Cardiac muscle cell (in vitro differentiated cells and primary cell): ENCODE measurements at regions not wholly inside any gene's neighbourhood (a gene's known extent, or its start where the extent isn't known, plus 50 kb on each side); places are given as distances from the start of the nearest gene placed in this dataset.

Experiments
- DNase-seq, 2 donors: peaks; one replicate each; pipeline versions ENCODE4 v3.0.0 to v3.0.0-alpha.2; 2010 to 2017; ENCODE audit warnings: low read depth in 1 of 2, low spot score in 1 of 2
- H3K27ac ChIP-seq: fragments of 200-600 bp; sonication (generic); 2 replicates; pipeline ENCODE4 v1.5.1; 2016
- H3K27me3 ChIP-seq: fragments of 200-600 bp; sonication (generic); 2 replicates; pipeline ENCODE4 v1.6.0; 2016; ENCODE audit warnings: control low read depth
- H3K36me3 ChIP-seq: fragments of 200-600 bp; sonication (generic); 2 replicates; pipeline ENCODE4 v1.5.1; 2016; ENCODE audit warnings: control low read depth
- H3K4me1 ChIP-seq: fragments of 200-600 bp; sonication (generic); 2 replicates; pipeline ENCODE4 v1.8.1; 2017; ENCODE audit warnings: low read depth, mild to moderate bottlenecking, mixed run types
- H3K4me3 ChIP-seq: fragments of 200-600 bp; sonication (generic); 2 replicates; pipeline ENCODE4 v1.5.1; 2016; ENCODE audit warnings: mild to moderate bottlenecking
- H3K9me3 ChIP-seq: fragments of 200-600 bp; sonication (generic); 2 replicates; pipeline ENCODE4 v1.5.1; 2017; ENCODE audit warnings: low read depth, mild to moderate bottlenecking, control low read depth
- TF ChIP-seq, protein P1 (sequence below): IDR thresholded peaks from 2 replicates; pipeline ENCODE4 v1.5.1; 2012; ENCODE audit warnings: low read depth, mild to moderate bottlenecking, low read length

DNA sequence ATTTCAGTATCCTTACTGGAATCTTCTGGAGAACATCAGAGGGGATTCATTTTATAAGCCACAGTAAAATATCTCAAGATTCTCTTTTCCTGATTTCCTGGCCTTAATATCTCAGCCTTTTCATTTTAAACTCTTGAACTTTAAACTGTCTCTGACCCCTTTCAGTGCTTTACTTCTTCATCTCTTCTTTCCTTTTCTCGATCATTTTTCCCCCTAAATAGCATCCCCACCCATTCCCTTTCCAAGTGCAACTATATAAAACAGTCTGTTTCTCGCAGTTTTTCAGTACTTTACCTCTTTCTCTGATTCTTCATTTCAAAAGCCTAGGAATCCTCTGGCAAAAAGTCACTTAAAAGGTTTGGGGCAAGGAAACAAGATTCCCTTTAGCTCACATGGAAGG lies 80.5 kb downstream of the PALM2AKAP2 start:
- Histone ChIP-seq H3K4me3 (no peak overlapping the region), H3K27ac (peak overlapping the region; percentile 24), H3K9me3 (no peaks in the 10 kb centered on the region), H3K27me3 (no peaks in the 10 kb centered on the region), H3K36me3 (no peaks in the 10 kb centered on the region), H3K4me1 (peaks cover 45% of the 10 kb centered on the region)
- TF ChIP-seq, protein P1, sequence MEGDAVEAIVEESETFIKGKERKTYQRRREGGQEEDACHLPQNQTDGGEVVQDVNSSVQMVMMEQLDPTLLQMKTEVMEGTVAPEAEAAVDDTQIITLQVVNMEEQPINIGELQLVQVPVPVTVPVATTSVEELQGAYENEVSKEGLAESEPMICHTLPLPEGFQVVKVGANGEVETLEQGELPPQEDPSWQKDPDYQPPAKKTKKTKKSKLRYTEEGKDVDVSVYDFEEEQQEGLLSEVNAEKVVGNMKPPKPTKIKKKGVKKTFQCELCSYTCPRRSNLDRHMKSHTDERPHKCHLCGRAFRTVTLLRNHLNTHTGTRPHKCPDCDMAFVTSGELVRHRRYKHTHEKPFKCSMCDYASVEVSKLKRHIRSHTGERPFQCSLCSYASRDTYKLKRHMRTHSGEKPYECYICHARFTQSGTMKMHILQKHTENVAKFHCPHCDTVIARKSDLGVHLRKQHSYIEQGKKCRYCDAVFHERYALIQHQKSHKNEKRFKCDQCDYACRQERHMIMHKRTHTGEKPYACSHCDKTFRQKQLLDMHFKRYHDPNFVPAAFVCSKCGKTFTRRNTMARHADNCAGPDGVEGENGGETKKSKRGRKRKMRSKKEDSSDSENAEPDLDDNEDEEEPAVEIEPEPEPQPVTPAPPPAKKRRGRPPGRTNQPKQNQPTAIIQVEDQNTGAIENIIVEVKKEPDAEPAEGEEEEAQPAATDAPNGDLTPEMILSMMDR: no peak
- no peak for DNase-seq

DNA sequence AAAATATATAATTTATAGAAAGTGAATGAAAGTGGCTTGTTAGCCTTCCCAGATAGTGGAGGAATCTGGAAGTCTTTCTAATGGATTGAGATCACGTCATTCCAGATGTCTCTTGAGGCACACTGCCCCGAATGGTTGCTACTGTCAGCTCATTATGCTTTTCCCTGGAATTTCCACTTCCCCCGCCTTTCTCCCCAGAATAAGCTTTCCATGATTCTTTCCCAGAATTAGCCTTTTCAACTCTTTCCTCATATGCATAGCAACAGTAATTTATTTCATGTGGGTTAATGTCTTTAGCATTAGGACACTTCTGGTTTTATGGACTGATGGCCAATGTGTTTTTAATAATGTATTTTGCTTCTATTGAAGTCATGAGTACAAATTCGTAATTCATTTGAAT lies 81.5 kb downstream of the PALM2AKAP2 start:
- H3K4me1 ChIP-seq: peaks cover 45% of the 10 kb centered on the region
- H3K27me3 ChIP-seq: no peaks in the 10 kb centered on the region
- peak in 1 of 2 donors; percentile 43 for DNase-seq
- peak overlapping the region; percentile 24 for H3K27ac ChIP-seq
- no peaks in the 10 kb centered on the region for H3K9me3 ChIP-seq
- H3K4me3 ChIP-seq: no peak overlapping the region
- H3K36me3 ChIP-seq: no peaks in the 10 kb centered on the region
- TF ChIP-seq, protein P1: no peak

DNA sequence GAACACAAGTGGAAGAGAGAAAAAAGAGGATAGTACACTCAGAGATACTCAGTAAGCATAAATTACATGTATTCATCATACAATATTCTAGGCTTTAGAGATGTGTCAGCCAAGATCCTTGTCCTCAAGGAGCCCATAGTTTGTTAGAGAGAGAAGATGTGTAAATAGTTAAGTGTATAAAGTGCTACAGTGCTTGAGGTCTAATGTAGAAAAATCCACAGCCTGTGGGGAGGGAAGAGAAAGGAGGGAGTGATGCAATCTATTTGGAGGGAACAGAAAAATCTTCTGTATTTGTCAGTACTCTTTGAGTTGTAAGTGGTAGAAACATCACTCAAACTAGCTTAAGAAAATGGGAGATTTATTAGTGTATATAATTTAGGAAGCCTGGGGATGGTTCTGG lies 81.9 kb downstream of the PALM2AKAP2 start:
- DNase-seq: peak in 1 of 2 donors; percentile 56
- H3K4me3 ChIP-seq: no peak overlapping the region
- no peaks in the 10 kb centered on the region for H3K9me3 ChIP-seq
- TF ChIP-seq, protein P1: no peak
- H3K36me3 ChIP-seq: no peaks in the 10 kb centered on the region
- no peaks in the 10 kb centered on the region for H3K27me3 ChIP-seq
- H3K4me1 ChIP-seq: peaks cover 45% of the 10 kb centered on the region
- peak overlapping the region; percentile 24 for H3K27ac ChIP-seq

DNA sequence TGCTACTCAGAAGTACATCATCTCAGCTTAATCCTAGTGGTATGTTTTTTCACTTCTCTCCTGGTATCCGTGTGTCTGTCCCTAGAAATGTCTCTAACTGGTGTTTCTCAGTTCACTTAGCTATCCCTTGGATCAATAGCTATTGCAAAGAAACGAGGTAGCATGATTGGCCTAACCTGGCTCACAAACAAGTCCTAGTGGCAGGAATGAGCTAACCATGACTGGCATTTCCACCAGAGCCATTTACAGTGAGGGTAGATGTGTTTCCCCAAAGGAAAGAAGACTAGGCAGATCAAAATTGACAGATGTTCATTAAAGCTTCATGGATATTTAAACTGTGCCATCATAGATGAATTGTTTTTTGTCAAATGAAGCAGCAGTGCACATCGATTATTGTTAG lies 82.5 kb downstream of the PALM2AKAP2 start:
- TF ChIP-seq, protein P1: no peak
- H3K27ac ChIP-seq: no peak overlapping the region
- no peaks in the 10 kb centered on the region for H3K36me3 ChIP-seq
- no peaks in the 10 kb centered on the region for H3K9me3 ChIP-seq
- no peak overlapping the region for H3K4me3 ChIP-seq
- H3K27me3 ChIP-seq: no peaks in the 10 kb centered on the region
- peaks cover 43% of the 10 kb centered on the region for H3K4me1 ChIP-seq
- DNase-seq: no peak

DNA sequence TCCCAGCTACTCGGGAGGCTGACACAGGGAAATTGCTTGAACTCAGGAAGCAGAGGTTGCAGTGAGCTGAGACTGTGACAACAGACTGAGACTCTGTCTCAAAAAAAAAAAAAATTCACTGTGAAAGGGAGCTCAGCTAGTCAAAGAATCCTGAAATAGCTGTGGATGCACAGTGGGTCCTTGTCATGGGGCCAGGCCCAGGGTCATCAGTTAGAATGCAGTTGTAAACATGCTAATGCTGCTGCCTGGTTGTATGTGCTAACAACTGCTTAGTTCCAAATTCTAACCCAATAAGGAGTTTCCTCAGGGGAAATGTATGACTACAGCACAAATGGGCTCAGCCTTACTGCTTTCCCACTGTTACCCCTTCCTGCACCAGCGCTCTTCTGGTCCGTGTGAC lies 84.0 kb downstream of the PALM2AKAP2 start:
- H3K4me1 ChIP-seq: peaks cover 54% of the 10 kb centered on the region
- H3K9me3 ChIP-seq: no peaks in the 10 kb centered on the region
- TF ChIP-seq, protein P1: no peak
- H3K36me3 ChIP-seq: no peaks in the 10 kb centered on the region
- DNase-seq: no peak
- peak overlapping the region; percentile 98 for H3K27ac ChIP-seq
- H3K27me3 ChIP-seq: no peaks in the 10 kb centered on the region
- no peak overlapping the region for H3K4me3 ChIP-seq

DNA sequence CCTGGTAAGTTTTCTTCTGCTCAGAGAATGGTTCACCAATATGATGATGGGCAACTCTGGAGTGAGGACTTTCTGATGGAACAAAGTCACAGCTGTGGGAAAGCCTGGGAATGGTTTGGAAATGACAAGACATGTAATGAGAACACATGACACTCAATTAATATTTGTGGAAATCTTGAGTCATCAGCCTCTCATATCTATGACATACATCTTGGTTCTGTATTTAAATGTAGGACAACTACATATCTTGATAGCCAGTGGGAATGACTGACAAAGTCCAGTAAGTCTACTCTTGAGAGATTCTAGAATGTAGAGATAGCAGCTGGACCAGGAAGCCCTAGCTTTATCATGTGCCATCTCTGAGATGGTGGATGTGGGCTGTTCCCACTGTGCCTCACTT lies 85.5 kb downstream of the PALM2AKAP2 start:
- no peak overlapping the region for H3K4me3 ChIP-seq
- no peaks in the 10 kb centered on the region for H3K9me3 ChIP-seq
- peaks cover 49% of the 10 kb centered on the region for H3K4me1 ChIP-seq
- no peak for DNase-seq
- H3K27ac ChIP-seq: peak overlapping the region; percentile 98
- H3K36me3 ChIP-seq: no peaks in the 10 kb centered on the region
- no peaks in the 10 kb centered on the region for H3K27me3 ChIP-seq
- TF ChIP-seq, protein P1: no peak
